HG03159 (cell line): ENCODE measurements at regions not wholly inside any gene's neighbourhood (a gene's known extent, or its start where the extent isn't known, plus 50 kb on each side); places are given as distances from the start of the nearest gene placed in this dataset.

ENCODE experiments used
- ATAC-seq: cut with Tn5 transposase; IDR thresholded peaks from one replicate; pipeline ENCODE4 v1.9.1; 2021; ENCODE audit warnings: mild to moderate bottlenecking, moderate library complexity; ENCODE audit not compliant: unreplicated experiment

- no peak for ATAC-seq
Measured at GRCh38 chr21:27462726-27463125, 495.8 kb upstream of the ADAMTS5 start.

GRCh38 chr21:27454234-27454633 lies 487.3 kb upstream of the ADAMTS5 start:
- no peak for ATAC-seq

DNA sequence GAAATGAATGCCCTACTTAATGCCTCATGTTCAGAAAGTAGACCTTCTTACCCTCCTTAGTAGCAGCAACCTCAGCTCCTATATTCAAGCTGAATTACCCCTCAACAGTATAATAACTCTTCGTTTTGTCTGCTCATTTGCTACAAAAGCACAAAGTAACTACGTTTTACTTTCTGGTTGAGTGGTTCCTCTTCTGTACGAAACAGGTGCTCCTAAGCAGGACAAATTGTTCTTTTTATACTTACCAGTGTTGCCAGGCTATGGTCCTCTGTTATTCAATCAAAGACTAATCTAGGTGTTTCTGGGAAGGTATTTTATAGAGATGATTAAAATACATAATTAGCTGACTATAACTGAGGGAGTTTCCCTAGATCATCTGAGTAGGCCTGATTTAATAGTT lies 484.2 kb upstream of the ADAMTS5 start:
- no peak for ATAC-seq

GRCh38 chr21:27450216-27450615 lies 483.3 kb upstream of the ADAMTS5 start:
- ATAC-seq: no peak

DNA sequence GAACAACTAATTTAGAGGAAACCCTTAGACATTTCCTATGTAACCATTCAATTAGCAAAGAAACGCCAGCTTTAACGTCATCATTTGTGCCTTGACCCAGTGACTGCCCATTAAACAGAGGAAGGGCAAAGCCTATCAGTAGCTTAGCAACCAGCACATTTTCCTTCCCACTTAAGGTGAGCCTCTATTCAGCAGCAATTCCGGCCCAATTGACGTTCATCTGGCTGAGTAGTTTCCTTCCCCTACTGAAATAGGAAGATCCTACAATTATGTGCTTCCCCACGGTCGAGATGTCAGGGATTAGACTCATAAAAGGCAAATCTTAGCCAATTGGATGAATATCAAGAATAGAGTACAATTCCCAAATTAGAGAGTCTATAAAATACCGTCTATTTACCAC lies 482.1 kb upstream of the ADAMTS5 start:
- no peak for ATAC-seq

GRCh38 chr21:27447843-27448242 lies 481.0 kb upstream of the ADAMTS5 start:
- no peak for ATAC-seq

DNA sequence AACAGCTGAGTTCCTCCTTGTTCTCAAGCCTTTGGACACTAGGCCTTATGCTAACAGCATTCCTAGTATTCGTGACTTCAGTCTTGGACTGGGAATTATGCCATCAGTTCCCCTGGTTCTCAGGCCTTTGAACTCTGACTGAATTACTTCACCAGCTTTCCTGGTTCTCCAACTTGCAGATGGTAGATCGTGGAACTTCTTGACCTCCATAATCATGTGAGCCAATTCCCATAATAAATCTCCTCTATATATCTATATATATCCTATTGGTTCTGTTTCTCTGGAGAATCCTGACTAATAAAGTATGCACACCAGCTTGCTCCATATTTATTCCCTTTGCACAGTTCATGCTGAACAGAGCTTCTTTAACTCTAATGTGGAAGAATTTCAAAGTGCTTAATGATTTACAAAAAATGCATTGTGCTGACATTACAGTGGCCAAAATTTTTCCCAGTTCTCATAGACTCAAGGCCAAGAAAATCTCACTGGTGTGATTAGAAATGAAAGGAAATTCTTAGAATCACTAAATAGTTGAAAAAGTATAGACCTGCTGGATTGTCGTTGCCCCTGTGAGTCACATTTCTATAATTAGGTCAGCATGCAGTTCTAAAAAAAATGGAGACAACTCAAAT lies 462.9 kb upstream of the ADAMTS5 start:
- ATAC-seq: no peak

- no peak for ATAC-seq
Measured at GRCh38 chr21:27426196-27426595, 459.3 kb upstream of the ADAMTS5 start.

DNA sequence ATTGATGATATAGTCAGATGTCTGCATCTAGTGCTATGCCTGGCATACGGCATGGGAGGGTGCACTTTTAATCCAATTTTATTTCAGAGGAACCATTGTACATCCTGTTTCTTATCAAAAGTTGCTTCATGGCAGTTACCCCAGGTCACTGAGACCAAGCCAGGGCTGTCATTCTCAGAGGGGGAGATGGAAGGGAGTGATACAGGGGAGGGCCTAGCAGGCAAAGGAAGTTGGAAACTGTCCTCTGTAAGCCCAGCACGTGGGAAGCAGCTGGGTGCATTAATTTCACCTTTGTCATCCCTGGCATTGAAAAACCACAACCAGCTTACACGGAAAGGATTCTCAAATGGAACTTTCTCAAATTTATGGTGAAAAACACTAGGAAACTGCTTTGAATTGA lies 458.7 kb upstream of the ADAMTS5 start:
- ATAC-seq: no peak

- no peak for ATAC-seq
Measured at GRCh38 chr21:27425172-27425571, 458.3 kb upstream of the ADAMTS5 start.

DNA sequence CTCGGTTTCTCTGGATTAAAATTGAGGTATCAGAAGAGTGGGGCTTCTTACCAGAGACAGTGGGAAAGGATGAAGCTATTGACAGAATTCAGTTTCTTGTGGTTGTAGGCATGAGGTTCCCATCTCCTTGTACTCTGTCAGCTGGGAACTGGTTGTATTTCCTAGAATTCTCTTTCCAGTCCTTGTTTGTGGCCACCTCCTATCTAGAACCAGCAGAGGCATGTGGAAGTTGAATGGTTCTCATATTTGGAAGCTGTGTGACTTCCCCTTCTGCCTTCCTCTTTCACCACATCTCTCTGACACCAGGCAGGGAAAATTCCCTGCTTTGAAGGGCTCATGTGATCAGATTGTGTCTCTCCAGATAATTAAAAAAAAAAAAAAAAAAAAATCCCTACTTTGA lies 457.7 kb upstream of the ADAMTS5 start:
- ATAC-seq: no peak

DNA sequence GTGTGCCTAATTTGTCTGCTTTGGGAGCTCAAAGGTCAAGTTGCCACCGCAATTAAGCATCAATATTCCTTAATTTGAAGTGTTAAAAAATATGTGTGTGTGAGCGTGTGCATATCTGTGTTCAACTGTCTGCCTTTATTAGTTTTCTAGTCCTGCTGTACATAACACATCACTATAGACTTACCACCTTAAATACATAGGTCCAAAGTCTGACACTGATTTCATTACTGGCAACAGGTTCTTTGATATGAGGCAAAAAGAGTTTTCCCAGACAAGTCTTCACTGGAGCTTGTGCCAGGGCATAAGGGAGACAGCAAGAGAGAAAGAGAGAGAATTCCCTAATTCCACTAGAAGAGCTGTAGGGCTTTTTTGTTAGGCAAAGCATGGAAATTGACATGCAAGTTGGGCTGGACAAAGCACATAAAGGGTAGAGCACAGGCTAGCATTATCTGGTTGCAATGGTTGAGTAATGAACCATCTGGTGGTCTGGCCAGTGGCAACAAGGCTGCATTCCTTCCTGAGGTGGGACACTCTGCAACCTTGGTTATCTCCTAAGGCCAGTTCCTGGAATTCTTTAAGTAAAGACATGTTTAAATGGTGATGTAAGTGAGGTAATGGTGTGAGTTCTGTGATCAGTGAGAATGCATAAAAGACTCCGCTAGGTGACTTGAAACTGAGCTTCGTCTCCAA lies 457.2 kb upstream of the ADAMTS5 start:
- no peak for ATAC-seq

DNA sequence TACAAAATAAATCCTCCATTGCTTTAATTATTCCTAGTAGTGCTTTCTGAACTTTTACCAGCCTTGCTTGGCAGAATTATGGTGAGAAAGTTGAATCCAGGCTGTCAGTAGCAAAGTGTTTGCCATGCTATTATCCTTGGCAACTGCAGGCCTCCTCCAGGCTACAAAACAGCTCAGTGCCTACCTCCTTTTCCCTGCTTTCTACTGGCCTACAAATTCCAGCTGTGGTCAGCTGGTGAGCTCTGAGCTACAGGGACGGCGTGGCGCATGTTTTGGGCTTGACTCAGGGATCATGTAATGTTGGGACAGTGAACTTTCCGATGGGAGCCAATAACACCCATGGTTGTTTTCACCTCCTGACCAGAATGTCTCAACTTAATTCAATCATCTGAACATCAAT lies 456.1 kb upstream of the ADAMTS5 start:
- ATAC-seq: no peak

- ATAC-seq: no peak
Measured at GRCh38 chr21:27422435-27422834, 455.5 kb upstream of the ADAMTS5 start.

- no peak for ATAC-seq
Measured at GRCh38 chr21:27421654-27422053, 454.8 kb upstream of the ADAMTS5 start.

DNA sequence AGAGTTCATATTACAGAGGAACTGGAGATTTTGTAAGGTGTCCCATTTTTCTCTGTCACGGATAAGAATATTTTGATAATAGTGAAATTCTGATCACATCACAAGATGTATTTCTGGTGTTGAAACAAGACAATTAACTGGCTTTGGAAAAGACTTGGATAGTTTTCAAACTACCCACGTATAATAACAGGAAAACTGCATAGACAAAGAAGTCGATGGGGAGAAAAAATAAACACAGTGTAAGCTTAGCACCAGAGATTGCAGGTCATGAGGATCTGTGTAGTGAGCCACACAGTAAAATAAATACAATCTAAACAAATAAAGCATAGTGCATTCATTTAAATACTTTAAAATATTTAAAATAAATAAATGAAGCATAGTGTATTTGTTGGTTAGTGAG lies 452.3 kb upstream of the ADAMTS5 start:
- no peak for ATAC-seq

DNA sequence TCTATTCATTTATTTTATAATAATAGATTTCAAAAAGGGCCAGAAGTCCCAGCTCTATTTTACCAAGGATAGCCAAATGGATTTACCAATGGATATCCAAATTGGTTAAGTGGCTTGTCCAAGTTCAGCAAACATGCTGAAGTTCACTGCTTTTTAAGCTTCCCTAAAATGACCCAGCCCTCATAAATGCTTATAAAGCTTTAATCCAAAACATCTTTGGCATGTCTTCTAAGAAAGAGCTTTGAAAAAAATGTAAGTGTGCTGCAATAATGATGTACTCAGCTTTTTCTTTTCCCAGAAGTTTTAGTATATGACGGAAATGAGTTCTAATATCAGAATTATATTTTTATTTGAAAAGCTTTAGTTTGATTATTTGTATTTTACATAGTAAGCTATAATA lies 451.5 kb upstream of the ADAMTS5 start:
- no peak for ATAC-seq

GRCh38 chr21:27412530-27412929 lies 445.6 kb upstream of the ADAMTS5 start:
- no peak for ATAC-seq

DNA sequence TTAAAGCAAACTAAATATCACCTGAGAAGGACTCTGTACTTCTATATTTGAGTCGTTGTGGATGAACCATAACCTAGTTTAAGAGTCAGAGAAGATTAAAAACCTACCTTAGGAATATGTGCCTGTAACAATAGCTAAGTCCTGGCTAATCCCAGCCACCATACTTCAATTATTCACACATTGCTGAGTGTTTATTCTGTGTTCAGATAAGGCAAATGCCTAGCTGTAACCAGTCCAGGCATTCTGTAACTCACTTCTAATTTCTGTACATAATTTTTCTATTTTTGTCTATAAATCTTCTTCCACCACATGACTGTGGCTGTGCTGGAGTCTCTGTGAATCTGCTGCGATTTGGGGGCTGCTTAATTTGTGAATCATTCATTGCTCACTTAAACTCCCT lies 441.9 kb upstream of the ADAMTS5 start:
- no peak for ATAC-seq

DNA sequence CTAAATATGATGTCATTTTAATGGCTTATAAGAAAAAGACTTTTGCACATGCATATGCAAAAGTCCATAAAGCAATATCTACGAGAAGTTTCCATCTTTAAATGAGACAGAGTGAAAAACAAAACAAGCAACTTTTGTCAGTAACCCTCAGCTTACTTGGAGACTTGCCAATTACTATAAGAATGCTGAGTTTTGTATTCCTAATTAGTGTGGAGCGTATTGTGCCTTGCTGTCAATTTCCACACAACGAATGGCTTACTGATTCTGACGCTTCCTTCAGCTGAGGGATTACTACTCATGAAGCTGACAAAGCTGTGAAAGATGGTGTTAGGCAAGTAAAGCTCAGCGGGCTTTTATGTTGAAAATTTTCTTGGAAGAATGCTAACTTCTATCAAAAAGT lies 440.4 kb upstream of the ADAMTS5 start:
- no peak for ATAC-seq

- no peak for ATAC-seq
Measured at GRCh38 chr21:27406300-27407009, 439.6 kb upstream of the ADAMTS5 start.

- ATAC-seq: no peak
Measured at GRCh38 chr21:27403011-27403410, 436.1 kb upstream of the ADAMTS5 start.
